ENCODE measurements at regions not wholly inside any gene's neighbourhood (a gene's known extent, or its start where the extent isn't known, plus 50 kb on each side); places are given as distances from the start of the nearest gene placed in this dataset.
"Not testable (repeated sequence)": the region's sequence is repeated elsewhere in the genome, so short reads cannot be mapped to it uniquely, and the experiment has no call there.

DNA sequence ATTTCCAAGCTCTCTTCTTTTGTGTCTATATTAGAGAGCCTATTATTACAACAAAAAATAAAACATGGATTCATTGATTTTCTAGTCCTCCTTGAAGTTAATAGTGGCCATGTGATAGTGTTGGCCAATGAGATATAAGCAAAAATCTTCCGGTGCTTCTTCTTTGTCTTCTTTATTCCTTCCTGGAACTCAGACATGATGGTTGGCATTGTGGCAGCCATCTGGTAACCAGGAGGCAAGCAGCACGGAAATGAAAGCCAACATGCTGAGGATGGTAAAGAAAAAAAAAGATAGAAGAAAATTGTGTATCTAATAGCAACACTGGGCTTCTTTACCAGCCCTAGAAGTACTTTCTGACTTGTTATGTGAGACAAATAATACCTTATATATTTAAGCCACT lies 50.8 kb upstream of the SEL1L start:
- Histone ChIP-seq H3K27me3 (ENCODE audit: low read depth, low read length) (no peaks in the 10 kb centered on the region), H3K4me3 (ENCODE audit: low read depth in 1 of 2, low read length in 2 of 2) (no peak overlapping the region), H3K9me3 (ENCODE audit: control insufficient read depth in 1 of 2, low read length in 2 of 2) (no peaks in the 10 kb centered on the region), H3K4me1 (ENCODE audit: control insufficient read depth in 1 of 2, insufficient read depth in 2 of 2, low read length in 2 of 2) (no peaks in the 10 kb centered on the region), H3K27ac (ENCODE audit: low read length) (no peak overlapping the region), H3K36me3 (ENCODE audit: control insufficient read depth in 1 of 2, insufficient read depth in 2 of 2, low read length in 2 of 2) (no peaks in the 10 kb centered on the region)

DNA sequence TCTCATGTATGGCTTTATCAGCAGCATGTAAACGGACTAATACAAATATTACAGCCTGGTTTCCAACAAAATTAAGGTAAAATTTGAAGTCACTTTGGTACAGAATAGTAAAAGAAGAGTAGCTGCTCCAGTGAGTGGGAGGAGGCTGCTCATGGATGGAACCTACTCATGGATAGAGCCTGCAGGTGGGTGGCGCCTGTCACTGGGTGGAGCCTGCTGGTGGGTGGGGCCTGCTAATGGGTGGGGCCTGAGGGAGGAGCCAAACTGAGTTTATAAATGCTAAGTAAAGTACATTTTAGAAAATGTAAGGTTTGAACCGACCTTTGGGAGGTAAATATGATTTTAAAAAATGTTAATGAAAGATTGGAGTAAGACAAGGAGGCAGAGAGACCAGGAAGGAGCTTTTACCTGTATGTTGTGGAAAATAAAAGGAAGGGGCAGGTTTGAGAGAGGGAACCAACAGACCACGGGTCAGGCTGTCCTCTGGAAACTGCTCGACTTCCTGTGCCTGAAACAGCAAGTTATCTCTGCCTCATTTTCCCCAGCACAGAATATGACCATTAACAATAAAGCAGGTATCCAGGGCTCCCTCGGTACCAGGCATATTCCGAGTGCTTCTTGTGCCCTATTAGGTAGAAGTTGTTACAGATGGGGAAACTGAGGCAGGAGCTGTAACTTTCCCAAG lies 55.9 kb upstream of the SEL1L start:
- Histone ChIP-seq H3K27ac (ENCODE audit: low read length) (no peak overlapping the region), H3K27me3 (ENCODE audit: low read depth, low read length) (no peaks in the 10 kb centered on the region), H3K4me3 (ENCODE audit: low read depth in 1 of 2, low read length in 2 of 2) (no peak overlapping the region), H3K9me3 (ENCODE audit: control insufficient read depth in 1 of 2, low read length in 2 of 2) (no peaks in the 10 kb centered on the region), H3K36me3 (ENCODE audit: control insufficient read depth in 1 of 2, insufficient read depth in 2 of 2, low read length in 2 of 2) (no peaks in the 10 kb centered on the region), H3K4me1 (ENCODE audit: control insufficient read depth in 1 of 2, insufficient read depth in 2 of 2, low read length in 2 of 2) (no peaks in the 10 kb centered on the region)

DNA sequence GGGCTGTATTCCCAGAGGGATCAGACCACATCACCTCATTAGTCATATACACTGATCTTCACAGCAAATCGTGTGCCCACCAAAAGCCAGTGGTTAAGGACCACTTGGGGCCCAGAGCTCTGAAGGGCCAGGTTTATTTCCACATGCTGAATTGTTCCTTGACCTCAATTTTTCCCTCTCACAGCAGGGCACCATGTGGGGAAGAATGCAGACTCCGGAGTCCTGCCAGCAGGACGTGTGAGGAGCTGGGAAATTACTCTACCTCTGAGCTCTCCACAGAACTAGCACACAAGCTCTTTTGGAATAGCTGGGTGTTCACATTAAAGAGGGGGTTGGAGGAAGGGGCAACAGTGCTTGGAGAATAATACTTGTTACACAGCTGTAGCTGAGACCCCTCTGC lies 57.6 kb upstream of the SEL1L start:
- H3K27me3 ChIP-seq (ENCODE audit: low read depth, low read length) = no peaks in the 10 kb centered on the region
- no peaks in the 10 kb centered on the region for H3K4me1 ChIP-seq (ENCODE audit: control insufficient read depth in 1 of 2, insufficient read depth in 2 of 2, low read length in 2 of 2)
- H3K27ac ChIP-seq (ENCODE audit: low read length) = no peak overlapping the region
- no peak overlapping the region for H3K4me3 ChIP-seq (ENCODE audit: low read depth in 1 of 2, low read length in 2 of 2)
- no peaks in the 10 kb centered on the region for H3K36me3 ChIP-seq (ENCODE audit: control insufficient read depth in 1 of 2, insufficient read depth in 2 of 2, low read length in 2 of 2)
- no peaks in the 10 kb centered on the region for H3K9me3 ChIP-seq (ENCODE audit: control insufficient read depth in 1 of 2, low read length in 2 of 2)

DNA sequence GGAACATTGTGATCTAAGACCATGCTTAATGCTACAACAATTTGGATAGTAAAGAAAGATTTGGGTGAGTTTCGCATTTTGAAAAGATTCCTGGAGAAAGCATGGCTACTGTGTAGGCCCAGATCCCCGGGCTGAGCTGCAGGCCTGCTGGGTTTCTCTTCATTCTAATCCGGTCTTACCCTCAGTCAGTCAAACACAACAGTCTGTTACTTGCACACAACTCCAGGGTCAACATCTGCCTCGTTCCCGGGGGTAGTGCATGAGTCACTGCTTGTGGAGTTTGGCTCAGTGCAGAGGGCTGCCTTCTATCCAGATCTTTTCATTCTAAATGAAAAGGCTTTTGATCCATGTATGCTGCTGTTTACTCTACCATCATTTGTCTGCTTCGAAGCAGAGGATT lies 60.4 kb upstream of the SEL1L start:
- H3K4me1 ChIP-seq (ENCODE audit: control insufficient read depth in 1 of 2, insufficient read depth in 2 of 2, low read length in 2 of 2) = no peaks in the 10 kb centered on the region
- no peaks in the 10 kb centered on the region for H3K9me3 ChIP-seq (ENCODE audit: control insufficient read depth in 1 of 2, low read length in 2 of 2)
- no peaks in the 10 kb centered on the region for H3K27me3 ChIP-seq (ENCODE audit: low read depth, low read length)
- H3K27ac ChIP-seq (ENCODE audit: low read length) = no peak overlapping the region
- H3K36me3 ChIP-seq (ENCODE audit: control insufficient read depth in 1 of 2, insufficient read depth in 2 of 2, low read length in 2 of 2) = no peaks in the 10 kb centered on the region
- no peak overlapping the region for H3K4me3 ChIP-seq (ENCODE audit: low read depth in 1 of 2, low read length in 2 of 2)

DNA sequence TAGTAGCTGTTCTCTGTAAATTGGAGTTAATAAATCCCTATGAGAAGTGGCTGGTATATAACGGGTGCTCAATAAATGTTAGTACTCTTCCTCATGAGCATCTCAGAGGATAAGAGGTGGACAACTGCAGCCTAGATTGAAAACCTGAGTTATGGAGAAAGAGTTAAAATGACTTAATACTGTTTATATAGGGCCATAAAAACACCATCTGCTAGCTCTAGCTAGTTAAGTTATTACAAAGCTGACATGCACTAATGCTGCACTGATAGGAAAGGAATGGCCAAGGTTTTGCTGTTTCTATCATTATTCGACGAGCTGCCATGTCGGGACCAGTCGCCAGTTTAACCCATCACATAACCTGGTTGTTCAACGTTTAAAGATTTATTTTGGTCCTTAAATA lies 72.0 kb upstream of the SEL1L start:
- no peaks in the 10 kb centered on the region for H3K4me1 ChIP-seq (ENCODE audit: control insufficient read depth in 1 of 2, insufficient read depth in 2 of 2, low read length in 2 of 2)
- no peaks in the 10 kb centered on the region for H3K27me3 ChIP-seq (ENCODE audit: low read depth, low read length)
- H3K9me3 ChIP-seq (ENCODE audit: control insufficient read depth in 1 of 2, low read length in 2 of 2) = no peaks in the 10 kb centered on the region
- no peak overlapping the region for H3K27ac ChIP-seq (ENCODE audit: low read length)
- no peaks in the 10 kb centered on the region for H3K36me3 ChIP-seq (ENCODE audit: control insufficient read depth in 1 of 2, insufficient read depth in 2 of 2, low read length in 2 of 2)
- no peak overlapping the region for H3K4me3 ChIP-seq (ENCODE audit: low read depth in 1 of 2, low read length in 2 of 2)

DNA sequence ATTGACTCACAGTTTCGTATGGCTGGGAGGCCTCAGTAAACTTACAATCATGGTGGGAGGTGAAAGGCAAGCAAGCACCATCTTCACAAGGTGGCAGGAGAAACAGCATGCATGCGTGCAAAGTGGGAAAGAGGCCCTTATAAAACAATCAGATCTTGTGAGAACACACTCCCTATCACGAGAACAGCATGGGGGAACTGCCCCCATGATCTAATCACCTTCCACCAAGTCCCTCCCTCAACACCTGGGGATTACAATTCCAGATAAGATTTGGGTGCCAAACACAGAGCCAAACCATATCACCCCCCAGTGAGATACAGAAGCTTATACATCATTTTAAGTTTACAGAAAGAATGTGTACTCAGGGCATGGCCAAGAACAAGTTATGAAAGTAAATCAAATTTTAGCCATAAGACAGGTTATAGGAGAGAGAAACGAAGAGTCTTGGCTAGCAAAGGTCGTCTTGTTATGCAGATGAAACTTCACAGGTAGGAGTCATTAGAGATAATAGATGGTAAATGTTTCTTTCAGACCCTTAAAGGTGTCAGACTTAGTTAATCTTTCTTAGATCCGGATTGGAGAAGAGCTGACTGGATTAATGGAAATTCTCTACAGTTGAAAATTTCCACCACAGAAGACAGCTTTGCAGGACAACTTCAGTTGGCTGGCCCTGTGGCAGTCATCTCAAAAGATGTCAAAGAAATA lies 79.8 kb upstream of the SEL1L start:
- no peak overlapping the region for H3K27ac ChIP-seq (ENCODE audit: low read length)
- no peaks in the 10 kb centered on the region for H3K27me3 ChIP-seq (ENCODE audit: low read depth, low read length)
- H3K36me3 ChIP-seq (ENCODE audit: control insufficient read depth in 1 of 2, insufficient read depth in 2 of 2, low read length in 2 of 2) = no peaks in the 10 kb centered on the region
- no peaks in the 10 kb centered on the region for H3K9me3 ChIP-seq (ENCODE audit: control insufficient read depth in 1 of 2, low read length in 2 of 2)
- H3K4me1 ChIP-seq (ENCODE audit: control insufficient read depth in 1 of 2, insufficient read depth in 2 of 2, low read length in 2 of 2) = no peaks in the 10 kb centered on the region
- H3K4me3 ChIP-seq (ENCODE audit: low read depth in 1 of 2, low read length in 2 of 2) = no peak overlapping the region

DNA sequence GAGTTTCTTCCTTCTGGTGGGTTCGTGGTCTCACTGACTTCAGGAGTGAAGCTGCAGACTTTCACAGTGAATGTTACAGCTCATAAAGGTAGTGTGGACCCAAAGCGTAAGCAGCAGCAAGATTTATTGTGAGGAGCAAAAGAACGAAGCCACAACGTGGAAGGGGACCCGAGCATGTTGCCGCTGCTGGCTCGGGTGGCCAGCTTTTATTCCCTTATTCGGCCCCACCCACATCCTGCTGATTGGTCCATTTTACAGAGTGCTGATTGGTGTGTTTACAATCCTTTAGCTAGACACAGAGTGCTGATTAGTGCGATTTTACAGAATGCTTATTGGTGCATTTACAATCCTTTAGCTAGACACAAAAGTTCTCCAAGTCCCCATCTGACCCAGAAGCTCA lies 80.6 kb upstream of the SEL1L start:
- not testable (repeated sequence) for H3K9me3 ChIP-seq (ENCODE audit: control insufficient read depth in 1 of 2, low read length in 2 of 2); H3K27ac ChIP-seq (ENCODE audit: low read length); H3K36me3 ChIP-seq (ENCODE audit: control insufficient read depth in 1 of 2, insufficient read depth in 2 of 2, low read length in 2 of 2); H3K4me3 ChIP-seq (ENCODE audit: low read depth in 1 of 2, low read length in 2 of 2); H3K27me3 ChIP-seq (ENCODE audit: low read depth, low read length); H3K4me1 ChIP-seq (ENCODE audit: control insufficient read depth in 1 of 2, insufficient read depth in 2 of 2, low read length in 2 of 2)

DNA sequence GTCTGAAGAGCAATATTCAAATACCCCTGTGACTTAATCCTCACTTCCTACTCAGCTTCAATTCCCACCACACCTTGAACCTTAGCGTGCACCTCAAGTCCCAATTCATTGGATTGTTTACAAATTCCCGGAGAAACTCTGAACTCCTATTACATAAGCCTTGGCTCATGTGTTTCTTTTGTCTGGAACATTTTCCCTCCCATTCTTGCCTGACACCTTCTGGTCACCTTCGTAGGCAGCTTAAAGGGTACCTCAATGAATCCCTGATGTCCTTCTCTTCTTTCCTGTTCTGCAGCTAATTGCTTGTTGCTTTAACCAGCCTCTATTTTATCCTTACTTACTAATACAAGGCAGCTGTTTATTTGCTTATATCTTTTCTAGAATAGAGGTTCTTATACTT lies 85.0 kb upstream of the SEL1L start:
- H3K27ac ChIP-seq (ENCODE audit: low read length) = no peak overlapping the region

DNA sequence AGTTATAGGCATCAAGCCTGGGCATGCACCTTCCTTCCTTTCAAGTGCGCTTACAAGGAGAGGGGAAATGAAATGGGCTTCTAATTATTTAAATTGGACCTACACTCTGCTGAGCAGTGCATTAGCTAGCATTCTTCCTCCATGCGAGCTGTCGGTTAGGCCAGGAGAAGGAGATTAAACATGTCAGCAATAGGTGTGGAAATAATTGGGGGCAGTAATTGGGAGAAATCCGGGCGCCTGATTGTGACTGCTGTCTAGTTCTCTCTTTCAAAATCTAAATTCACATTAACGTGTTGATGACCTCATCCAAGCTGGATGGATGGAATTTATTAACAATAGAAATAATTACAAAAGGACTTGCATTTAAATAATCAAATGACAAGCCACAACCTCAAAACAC lies 86.2 kb upstream of the SEL1L start:
- Histone ChIP-seq H3K9me3 (ENCODE audit: control insufficient read depth in 1 of 2, low read length in 2 of 2) (no peaks in the 10 kb centered on the region), H3K4me3 (ENCODE audit: low read depth in 1 of 2, low read length in 2 of 2) (no peak overlapping the region), H3K4me1 (ENCODE audit: control insufficient read depth in 1 of 2, insufficient read depth in 2 of 2, low read length in 2 of 2) (no peaks in the 10 kb centered on the region), H3K27ac (ENCODE audit: low read length) (no peak overlapping the region), H3K27me3 (ENCODE audit: low read depth, low read length) (no peaks in the 10 kb centered on the region), H3K36me3 (ENCODE audit: control insufficient read depth in 1 of 2, insufficient read depth in 2 of 2, low read length in 2 of 2) (no peaks in the 10 kb centered on the region)

More for the DNA sequence above, 85.0 kb upstream of the SEL1L start:
- no peaks in the 10 kb centered on the region for H3K36me3 ChIP-seq (ENCODE audit: control insufficient read depth in 1 of 2, insufficient read depth in 2 of 2, low read length in 2 of 2)
- H3K4me3 ChIP-seq (ENCODE audit: low read depth in 1 of 2, low read length in 2 of 2) = no peak overlapping the region
- no peaks in the 10 kb centered on the region for H3K9me3 ChIP-seq (ENCODE audit: control insufficient read depth in 1 of 2, low read length in 2 of 2)
- H3K27me3 ChIP-seq (ENCODE audit: low read depth, low read length) = no peaks in the 10 kb centered on the region
- no peaks in the 10 kb centered on the region for H3K4me1 ChIP-seq (ENCODE audit: control insufficient read depth in 1 of 2, insufficient read depth in 2 of 2, low read length in 2 of 2)

DNA sequence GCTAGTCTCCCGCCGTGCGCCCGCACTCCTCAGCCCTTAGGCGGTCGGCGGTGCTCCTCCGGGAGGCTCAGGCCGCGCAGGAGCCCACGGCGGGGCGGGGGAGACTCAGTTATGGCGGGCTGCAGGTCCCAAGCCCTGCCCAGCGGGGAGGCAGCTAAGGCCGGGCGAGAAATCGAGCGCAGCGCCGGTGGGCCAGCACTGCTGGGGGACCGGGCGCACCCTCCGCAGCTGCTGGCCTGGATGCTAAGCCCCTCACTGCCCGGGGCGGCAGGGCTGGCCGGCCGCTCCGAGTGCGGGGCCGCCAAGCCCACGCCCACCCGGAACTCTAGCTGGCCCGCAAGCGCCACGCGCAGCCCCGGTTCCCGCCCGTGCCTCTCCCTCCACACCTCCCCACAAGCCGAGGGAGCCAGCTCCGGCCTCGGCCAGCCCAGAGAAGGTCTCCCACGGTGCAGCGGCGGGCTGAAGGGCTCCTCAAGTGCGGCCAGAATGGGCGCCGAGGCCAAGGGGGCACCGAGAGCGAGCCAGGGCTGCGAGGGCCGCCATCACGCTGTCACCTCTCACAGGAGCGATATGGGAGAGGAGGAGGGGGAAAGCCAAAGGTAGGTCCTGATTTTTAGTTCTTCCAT lies 90.2 kb upstream of the SEL1L start:
- H3K4me1 ChIP-seq (ENCODE audit: control insufficient read depth in 1 of 2, insufficient read depth in 2 of 2, low read length in 2 of 2); H3K27ac ChIP-seq (ENCODE audit: low read length); H3K4me3 ChIP-seq (ENCODE audit: low read depth in 1 of 2, low read length in 2 of 2); H3K36me3 ChIP-seq (ENCODE audit: control insufficient read depth in 1 of 2, insufficient read depth in 2 of 2, low read length in 2 of 2); H3K9me3 ChIP-seq (ENCODE audit: control insufficient read depth in 1 of 2, low read length in 2 of 2); H3K27me3 ChIP-seq (ENCODE audit: low read depth, low read length): not testable (repeated sequence)

DNA sequence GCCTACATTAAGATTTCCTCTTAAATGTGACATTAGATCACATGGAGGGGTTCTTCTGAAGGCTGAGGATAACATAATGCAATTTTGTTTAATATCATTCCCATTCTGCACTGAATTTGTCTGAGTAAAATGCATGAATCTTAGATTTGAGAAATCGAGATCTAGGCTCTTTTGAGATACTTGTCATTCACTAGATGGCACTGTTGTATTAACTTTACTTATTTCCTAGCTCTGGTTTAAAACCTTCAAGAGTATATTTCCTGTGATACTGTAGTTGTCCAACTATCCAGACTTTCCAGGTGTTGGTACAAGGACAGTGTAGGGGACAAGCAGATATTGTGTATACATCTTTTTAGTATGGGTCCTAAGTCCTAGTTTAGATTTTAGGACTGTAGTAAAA lies 91.7 kb upstream of the SEL1L start:
- H3K9me3 ChIP-seq (ENCODE audit: control insufficient read depth in 1 of 2, low read length in 2 of 2) = no peaks in the 10 kb centered on the region

More for the DNA sequence above, 91.7 kb upstream of the SEL1L start:
- H3K36me3 ChIP-seq (ENCODE audit: control insufficient read depth in 1 of 2, insufficient read depth in 2 of 2, low read length in 2 of 2) = no peaks in the 10 kb centered on the region
- H3K4me1 ChIP-seq (ENCODE audit: control insufficient read depth in 1 of 2, insufficient read depth in 2 of 2, low read length in 2 of 2) = no peaks in the 10 kb centered on the region
- no peak overlapping the region for H3K27ac ChIP-seq (ENCODE audit: low read length)
- no peak overlapping the region for H3K4me3 ChIP-seq (ENCODE audit: low read depth in 1 of 2, low read length in 2 of 2)
- H3K27me3 ChIP-seq (ENCODE audit: low read depth, low read length) = no peaks in the 10 kb centered on the region
